Fibroblast of villous mesenchyme (primary cell): ENCODE measurements at regions not wholly inside any gene's neighbourhood (a gene's known extent, or its start where the extent isn't known, plus 50 kb on each side); places are given as distances from the start of the nearest gene placed in this dataset.
A peak's percentile ranks its signal among the peaks of the same experiment; 100 is the strongest.

Experiments used
- DNase-seq: peaks from one replicate; pipeline ENCODE4 v3.0.0-alpha.2; 2010; ENCODE audit warnings: low read depth
- H3K4me3 ChIP-seq: 2 replicates; pipeline ENCODE4 v1.5.1; 2011; ENCODE audit warnings: low read depth, mild to moderate bottlenecking, low read length
- TF ChIP-seq, protein P1 (sequence below): IDR thresholded peaks from 2 replicates; pipeline ENCODE4 v1.5.1; 2012; ENCODE audit warnings: low read depth, mild to moderate bottlenecking, low read length; ENCODE audit not compliant: insufficient read depth

DNA sequence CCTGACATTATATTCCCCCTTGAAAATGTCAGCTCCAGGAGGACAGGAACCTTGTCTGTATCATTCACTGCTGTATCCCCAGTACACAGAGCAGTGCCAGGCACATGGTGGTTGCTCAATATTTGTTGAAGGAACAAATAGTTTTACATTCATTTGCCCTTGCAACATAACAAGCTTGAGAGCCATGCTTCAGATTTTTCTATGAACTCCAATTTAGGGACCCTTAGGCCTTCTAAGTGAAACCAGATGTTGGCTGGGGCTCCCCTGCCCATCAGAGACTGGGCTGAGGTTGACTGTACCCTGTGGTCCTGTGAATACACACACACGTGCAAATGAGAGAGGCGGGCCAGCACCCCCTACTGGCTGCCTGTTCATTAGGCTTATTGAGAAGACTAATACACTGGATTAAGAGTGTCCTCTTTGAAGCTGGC, 214.9 kb upstream of the WWC1 start:
- peak; percentile 38 for DNase-seq
- TF ChIP-seq, protein P1, sequence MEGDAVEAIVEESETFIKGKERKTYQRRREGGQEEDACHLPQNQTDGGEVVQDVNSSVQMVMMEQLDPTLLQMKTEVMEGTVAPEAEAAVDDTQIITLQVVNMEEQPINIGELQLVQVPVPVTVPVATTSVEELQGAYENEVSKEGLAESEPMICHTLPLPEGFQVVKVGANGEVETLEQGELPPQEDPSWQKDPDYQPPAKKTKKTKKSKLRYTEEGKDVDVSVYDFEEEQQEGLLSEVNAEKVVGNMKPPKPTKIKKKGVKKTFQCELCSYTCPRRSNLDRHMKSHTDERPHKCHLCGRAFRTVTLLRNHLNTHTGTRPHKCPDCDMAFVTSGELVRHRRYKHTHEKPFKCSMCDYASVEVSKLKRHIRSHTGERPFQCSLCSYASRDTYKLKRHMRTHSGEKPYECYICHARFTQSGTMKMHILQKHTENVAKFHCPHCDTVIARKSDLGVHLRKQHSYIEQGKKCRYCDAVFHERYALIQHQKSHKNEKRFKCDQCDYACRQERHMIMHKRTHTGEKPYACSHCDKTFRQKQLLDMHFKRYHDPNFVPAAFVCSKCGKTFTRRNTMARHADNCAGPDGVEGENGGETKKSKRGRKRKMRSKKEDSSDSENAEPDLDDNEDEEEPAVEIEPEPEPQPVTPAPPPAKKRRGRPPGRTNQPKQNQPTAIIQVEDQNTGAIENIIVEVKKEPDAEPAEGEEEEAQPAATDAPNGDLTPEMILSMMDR: peak; percentile 50
- H3K4me3 ChIP-seq: no peak overlapping the region

DNA sequence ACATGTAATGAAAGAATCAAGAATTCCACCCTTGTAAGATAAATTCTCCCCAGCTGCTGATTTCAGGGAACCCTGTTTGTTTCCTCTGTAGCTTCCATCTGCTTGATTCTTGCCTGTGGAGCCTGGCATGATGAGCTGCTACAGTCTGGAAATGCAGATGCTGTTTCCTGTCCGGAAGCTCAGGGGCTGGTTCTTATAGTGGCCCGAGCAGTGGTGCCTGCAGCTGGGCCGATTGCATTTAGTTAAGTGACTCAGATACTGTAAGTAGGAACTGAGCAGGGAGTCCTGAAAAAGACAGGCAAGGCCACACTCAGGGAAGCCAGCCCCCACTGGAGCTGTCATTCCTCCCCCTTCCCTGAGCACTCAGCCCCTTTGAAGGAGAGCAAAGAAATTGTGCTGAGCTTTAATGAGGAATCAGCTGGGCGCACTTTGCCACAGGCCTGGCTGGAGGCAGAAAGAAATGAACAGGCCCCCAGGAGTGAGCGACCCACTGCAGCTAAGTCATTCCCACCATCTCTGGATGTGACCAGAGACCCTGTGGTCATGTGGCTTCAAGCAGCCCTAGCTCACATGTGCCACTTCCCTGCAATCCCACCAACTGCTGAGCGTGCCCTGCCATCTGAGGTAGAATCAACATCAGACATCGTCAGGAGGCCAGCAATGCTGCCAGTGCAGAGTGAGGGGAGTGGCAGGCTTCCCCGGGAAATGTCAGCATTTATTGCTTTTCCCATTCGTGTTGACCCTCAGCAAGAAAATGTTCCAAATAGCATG, 206.0 kb upstream of the WWC1 start:
- no peak for DNase-seq
- TF ChIP-seq, protein P1: no peak
- no peak overlapping the region for H3K4me3 ChIP-seq

DNA sequence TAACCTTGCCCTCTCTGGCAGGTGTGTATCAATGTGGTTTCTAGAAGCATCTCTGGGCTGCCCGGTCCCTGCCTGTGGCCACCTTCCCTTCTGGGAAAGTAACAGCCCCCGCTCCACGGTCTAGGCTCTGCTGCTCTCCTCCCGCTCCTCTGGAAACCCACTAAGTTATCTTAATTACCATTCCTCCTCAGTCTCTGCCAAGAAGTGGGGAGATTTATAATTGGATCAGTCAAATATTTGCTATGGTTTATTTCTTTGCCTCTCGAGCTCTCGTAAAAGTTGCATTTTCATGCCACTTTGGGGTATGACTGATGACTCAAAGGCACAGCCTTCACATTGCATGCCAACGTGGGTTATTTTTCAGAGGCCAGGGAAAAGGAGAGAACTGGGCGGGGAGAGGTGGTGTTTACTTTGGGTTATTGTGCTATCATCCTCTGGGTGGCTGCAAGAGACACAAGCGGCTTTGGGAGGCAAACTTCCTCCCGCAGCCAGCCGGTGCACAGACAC, 205.3 kb upstream of the WWC1 start:
- DNase-seq: peak; percentile 64
- TF ChIP-seq, protein P1: no peak
- H3K4me3 ChIP-seq: no peak overlapping the region

DNA sequence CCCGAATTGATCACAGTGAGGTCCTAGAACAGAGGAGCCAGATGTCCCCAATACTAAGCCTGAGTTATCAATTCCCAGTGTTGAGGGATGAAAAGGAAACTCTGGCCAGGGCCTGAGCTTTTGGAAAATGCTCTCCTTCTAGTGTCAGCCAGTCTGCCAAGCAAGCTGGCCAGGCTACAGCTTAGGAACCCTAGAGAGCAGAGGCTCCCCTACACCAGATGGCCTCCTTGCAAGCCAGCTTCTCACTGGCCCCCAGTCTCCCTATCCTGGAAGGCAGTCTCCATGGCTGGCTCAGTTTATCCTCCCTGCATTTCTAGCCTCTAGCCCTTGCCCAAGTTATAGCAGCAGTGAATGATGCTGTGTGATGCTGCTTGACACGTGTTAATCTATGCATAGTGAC, 204.7 kb upstream of the WWC1 start:
- no peak for DNase-seq
- TF ChIP-seq, protein P1: no peak
- H3K4me3 ChIP-seq: no peak overlapping the region

DNA sequence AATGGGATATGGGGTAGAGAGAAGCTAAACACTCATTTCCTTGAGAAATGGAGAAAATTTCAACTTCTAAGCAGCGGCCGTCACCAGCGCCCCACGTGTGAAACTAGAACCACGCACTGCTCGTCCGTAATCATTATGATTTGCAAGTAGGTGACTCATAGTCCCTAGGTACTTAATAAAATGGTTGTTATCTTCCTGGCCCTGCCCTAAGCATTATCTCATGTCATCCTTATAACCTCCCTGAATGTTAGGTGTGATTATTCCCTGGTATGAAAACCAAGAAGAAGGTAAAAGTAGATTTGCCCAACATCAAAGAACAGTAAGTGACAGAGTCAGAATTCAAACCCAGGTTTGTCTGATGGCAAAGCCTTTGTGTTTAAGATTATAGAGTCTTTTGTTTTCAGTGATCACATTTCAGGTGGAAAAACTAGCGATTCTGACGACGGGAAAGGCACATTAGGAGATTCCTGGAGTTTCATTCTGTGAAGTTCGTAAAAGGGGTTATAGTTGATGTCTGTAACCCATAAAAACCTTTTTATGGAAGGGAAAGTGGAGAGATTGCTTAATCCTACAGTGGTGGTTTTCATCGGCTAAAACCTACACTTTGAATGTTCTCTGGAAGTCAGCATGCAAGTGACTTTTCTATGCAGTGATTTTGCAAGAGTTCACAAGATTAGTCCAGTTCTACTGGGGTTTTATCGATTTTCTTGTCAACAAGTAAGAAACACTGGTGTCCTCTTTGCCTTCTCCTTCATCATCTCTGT, 202.9 kb upstream of the WWC1 start:
- TF ChIP-seq, protein P1: no peak
- peak; percentile 78 for DNase-seq
- no peak overlapping the region for H3K4me3 ChIP-seq

DNA sequence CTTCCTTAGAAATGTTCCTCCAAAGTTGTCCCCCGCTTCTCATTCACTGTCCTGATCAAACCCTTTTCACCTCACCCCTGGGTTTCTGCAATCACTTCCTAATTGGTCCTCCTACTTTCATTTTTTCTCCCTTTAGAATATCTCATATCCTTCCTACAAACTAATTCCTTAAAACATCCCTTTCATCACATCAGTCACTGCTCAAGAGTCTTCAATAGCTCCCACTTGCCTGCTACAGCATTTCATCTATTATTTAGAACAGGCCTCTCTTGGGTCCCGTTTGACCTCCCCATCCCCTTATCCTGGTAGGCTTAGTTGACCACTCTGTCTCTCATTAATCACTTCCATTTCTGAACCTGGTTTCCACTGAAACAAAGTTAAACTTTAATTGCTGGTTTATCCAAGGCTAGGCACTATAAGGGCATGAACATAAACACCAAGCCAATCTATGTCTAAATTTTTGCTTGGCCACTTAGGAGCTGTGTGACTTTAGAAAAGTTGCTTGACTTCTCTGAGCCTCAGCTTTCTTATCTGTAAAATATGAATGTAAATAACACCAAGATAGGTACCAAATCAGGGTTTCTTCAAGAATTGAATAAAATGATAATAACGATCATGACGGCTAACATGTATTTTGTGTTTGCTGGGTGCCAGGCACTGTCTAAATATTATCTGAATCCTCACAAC, 202.1 kb upstream of the WWC1 start:
- DNase-seq: no peak
- no peak overlapping the region for H3K4me3 ChIP-seq
- TF ChIP-seq, protein P1: no peak
